Suppressor macrophage treated with lipopolysaccharide for 4 hours (primary cell): ENCODE measurements at regions not wholly inside any gene's neighbourhood (a gene's known extent, or its start where the extent isn't known, plus 50 kb on each side); places are given as distances from the start of the nearest gene placed in this dataset.
"Not testable (repeated sequence)": the region's sequence is repeated elsewhere in the genome, so short reads cannot be mapped to it uniquely, and the experiment has no call there.

Experiments used
- DNase-seq: peaks from one replicate; pipeline ENCODE4 v3.0.0-alpha.2; 2020

GRCh38 chr12:67853204-67853603, 136.0 kb upstream of the IFNG-AS1 start:
- no peak for DNase-seq

GRCh38 chr12:67854351-67854750, 134.9 kb upstream of the IFNG-AS1 start:
- no peak for DNase-seq

- no peak for DNase-seq
Measured at GRCh38 chr12:67855103-67855502, 134.1 kb upstream of the IFNG-AS1 start.

GRCh38 chr12:67871231-67871630, 118.0 kb upstream of the IFNG-AS1 start:
- DNase-seq, result no peak

- no peak for DNase-seq
Measured at GRCh38 chr12:67873355-67873754, 115.9 kb upstream of the IFNG-AS1 start.

GRCh38 chr12:67876305-67876915, 112.8 kb upstream of the IFNG-AS1 start:
- DNase-seq, result no peak

GRCh38 chr12:67877727-67878126, 111.5 kb upstream of the IFNG-AS1 start:
- DNase-seq, result no peak

- DNase-seq, result no peak
Measured at GRCh38 chr12:67879937-67880336, 109.3 kb upstream of the IFNG-AS1 start.

GRCh38 chr12:67881565-67881964, 107.7 kb upstream of the IFNG-AS1 start:
- no peak for DNase-seq

GRCh38 chr12:67884596-67884995, 104.7 kb upstream of the IFNG-AS1 start:
- DNase-seq, result no peak

GRCh38 chr12:67885375-67886169, 103.7 kb upstream of the IFNG-AS1 start:
- DNase-seq, result no peak

GRCh38 chr12:67887065-67887464, 102.2 kb upstream of the IFNG-AS1 start:
- no peak for DNase-seq

GRCh38 chr12:67889931-67890330, 99.3 kb upstream of the IFNG-AS1 start:
- DNase-seq, result no peak

GRCh38 chr12:67890726-67891258, 98.5 kb upstream of the IFNG-AS1 start:
- DNase-seq, result no peak

GRCh38 chr12:67891596-67891995, 97.7 kb upstream of the IFNG-AS1 start:
- no peak for DNase-seq

- DNase-seq, result no peak
Measured at GRCh38 chr12:67892259-67893021, 96.8 kb upstream of the IFNG-AS1 start.

- DNase-seq, result no peak
Measured at GRCh38 chr12:67893022-67893580, 96.1 kb upstream of the IFNG-AS1 start.

- not testable (repeated sequence) for DNase-seq
Measured at GRCh38 chr12:67900418-67900817, 88.8 kb upstream of the IFNG-AS1 start.

- no peak for DNase-seq
Measured at GRCh38 chr12:67909091-67909531, 80.1 kb upstream of the IFNG-AS1 start.

- no peak for DNase-seq
Measured at GRCh38 chr12:67909681-67910080, 79.6 kb upstream of the IFNG-AS1 start.

- DNase-seq, result peak; percentile 1
Measured at GRCh38 chr12:67910360-67911274, 78.6 kb upstream of the IFNG-AS1 start.

- DNase-seq, result no peak
Measured at GRCh38 chr12:67911275-67911600, 78.0 kb upstream of the IFNG-AS1 start.
